ENCODE measurements at regions not wholly inside any gene's neighbourhood (a gene's known extent, or its start where the extent isn't known, plus 50 kb on each side); places are given as distances from the start of the nearest gene placed in this dataset.

DNA sequence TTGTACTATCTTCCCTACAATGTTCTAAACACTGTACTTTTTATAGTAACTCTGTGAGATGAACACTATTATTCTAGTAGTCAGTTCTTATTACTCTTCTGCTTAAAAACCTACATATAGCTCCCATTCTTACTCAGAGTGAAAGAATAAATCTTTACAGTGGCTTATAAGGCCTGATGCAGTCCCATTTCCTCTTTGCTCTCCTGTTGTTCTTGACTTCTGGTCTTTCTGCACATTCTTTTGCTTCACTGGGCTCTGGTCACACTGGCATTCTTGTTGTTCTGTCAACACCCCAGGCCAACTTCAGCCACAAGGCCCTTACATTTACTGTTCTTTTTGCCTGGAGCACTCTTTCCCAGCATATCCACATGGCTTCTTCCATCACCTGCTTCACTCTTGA lies 58.2 kb upstream of the TP63 start:
- Mint-ChIP-seq H3K4me3 (ENCODE audit: unreplicated experiment) (no peak overlapping the region), H3K27ac (ENCODE audit: unreplicated experiment) (no peak overlapping the region), H3K4me1 (ENCODE audit: low read depth) (peaks cover 3% of the 10 kb centered on the region), H3K27me3 (ENCODE audit: low read depth) (peaks cover 3% of the 10 kb centered on the region), H3K9me3 (ENCODE audit: low read depth) (peaks cover 2% of the 10 kb centered on the region), H3K36me3 (ENCODE audit: low read depth) (no peaks in the 10 kb centered on the region)
- TF ChIP-seq, protein P1, sequence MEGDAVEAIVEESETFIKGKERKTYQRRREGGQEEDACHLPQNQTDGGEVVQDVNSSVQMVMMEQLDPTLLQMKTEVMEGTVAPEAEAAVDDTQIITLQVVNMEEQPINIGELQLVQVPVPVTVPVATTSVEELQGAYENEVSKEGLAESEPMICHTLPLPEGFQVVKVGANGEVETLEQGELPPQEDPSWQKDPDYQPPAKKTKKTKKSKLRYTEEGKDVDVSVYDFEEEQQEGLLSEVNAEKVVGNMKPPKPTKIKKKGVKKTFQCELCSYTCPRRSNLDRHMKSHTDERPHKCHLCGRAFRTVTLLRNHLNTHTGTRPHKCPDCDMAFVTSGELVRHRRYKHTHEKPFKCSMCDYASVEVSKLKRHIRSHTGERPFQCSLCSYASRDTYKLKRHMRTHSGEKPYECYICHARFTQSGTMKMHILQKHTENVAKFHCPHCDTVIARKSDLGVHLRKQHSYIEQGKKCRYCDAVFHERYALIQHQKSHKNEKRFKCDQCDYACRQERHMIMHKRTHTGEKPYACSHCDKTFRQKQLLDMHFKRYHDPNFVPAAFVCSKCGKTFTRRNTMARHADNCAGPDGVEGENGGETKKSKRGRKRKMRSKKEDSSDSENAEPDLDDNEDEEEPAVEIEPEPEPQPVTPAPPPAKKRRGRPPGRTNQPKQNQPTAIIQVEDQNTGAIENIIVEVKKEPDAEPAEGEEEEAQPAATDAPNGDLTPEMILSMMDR (IDR thresholded peaks at IDR 0.05), result no peak
- DNase-seq (ENCODE audit: low spot score), result no peak

DNA sequence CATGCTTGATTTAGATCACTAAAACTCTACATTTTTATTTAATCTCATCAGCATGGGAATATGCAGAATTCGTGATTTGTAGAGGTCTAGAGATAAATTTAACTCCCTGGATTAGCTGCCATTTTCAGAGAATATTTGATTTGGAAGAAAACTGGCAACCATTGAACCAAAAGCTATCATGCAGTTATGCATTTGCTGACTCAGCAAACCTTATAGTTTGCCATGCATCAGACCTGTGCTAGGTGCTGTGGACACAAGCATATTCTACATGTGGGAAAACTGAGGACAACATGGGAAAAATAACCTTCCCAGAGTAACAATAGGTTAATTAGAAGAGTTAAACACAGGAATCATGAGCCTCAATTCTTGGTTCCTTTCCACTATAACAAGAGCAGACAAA lies 54.7 kb upstream of the TP63 start:
- DNase-seq (ENCODE audit: low spot score), result no peak
- Mint-ChIP-seq H3K9me3 (ENCODE audit: low read depth) (peaks cover 3% of the 10 kb centered on the region), H3K27me3 (ENCODE audit: low read depth) (peaks cover 1% of the 10 kb centered on the region), H3K27ac (ENCODE audit: unreplicated experiment) (no peak overlapping the region), H3K4me3 (ENCODE audit: unreplicated experiment) (no peak overlapping the region), H3K4me1 (ENCODE audit: low read depth) (peaks cover 3% of the 10 kb centered on the region), H3K36me3 (ENCODE audit: low read depth) (no peaks in the 10 kb centered on the region)
- TF ChIP-seq, protein P1 (IDR thresholded peaks at IDR 0.05), result no peak

DNA sequence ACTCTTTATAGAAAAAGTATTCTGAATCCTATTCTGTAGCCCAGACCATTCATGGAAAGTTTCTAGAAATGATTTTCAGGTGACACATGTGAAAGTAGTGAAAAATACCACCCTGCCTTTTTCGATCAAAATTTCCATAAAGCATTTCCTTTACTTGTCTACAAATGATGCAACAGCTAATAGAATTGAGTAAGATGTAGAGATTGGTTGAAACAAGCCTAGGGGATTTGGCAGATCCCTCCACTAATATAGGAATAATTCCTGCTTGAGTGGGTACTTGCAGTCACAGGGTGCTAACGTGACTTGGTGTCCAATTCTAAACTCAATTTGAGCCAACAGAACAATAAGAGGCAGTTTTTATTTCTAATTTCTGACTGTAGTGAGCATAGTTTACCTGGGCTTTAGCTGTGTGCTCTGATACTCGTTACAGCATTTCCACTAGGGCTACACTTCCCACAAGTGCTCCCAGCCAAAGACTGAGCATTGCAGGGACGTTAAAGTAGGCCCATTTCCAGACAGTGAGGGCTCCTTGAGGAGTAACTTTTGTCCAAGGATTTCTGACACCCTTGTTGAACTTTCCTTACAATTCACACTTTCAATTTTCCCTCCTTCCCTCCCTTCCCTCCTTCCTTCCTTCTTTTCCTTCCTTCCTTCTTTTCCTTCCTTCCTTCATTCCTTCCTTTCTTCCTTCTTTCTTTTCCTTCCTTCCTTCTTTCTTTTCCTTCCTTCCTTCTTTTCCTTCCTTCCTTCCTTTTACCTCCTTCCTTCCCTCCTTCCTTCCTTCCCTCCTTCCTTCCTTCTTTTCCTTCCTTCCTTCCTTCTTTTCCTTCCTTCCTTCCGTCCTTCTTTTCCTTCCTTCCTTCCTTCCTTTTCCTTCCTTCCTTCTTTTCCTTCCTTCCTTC lies 53.9 kb upstream of the TP63 start:
- peaks cover 1% of the 10 kb centered on the region for H3K27me3 Mint-ChIP-seq (ENCODE audit: low read depth)
- peaks cover 3% of the 10 kb centered on the region for H3K4me1 Mint-ChIP-seq (ENCODE audit: low read depth)
- no peak for DNase-seq (ENCODE audit: low spot score)
- peaks cover 3% of the 10 kb centered on the region for H3K9me3 Mint-ChIP-seq (ENCODE audit: low read depth)
- H3K4me3 Mint-ChIP-seq (ENCODE audit: unreplicated experiment), result no peak overlapping the region
- no peak overlapping the region for H3K27ac Mint-ChIP-seq (ENCODE audit: unreplicated experiment)
- TF ChIP-seq, protein P1 (IDR thresholded peaks at IDR 0.05), result no peak
- H3K36me3 Mint-ChIP-seq (ENCODE audit: low read depth), result no peaks in the 10 kb centered on the region

DNA sequence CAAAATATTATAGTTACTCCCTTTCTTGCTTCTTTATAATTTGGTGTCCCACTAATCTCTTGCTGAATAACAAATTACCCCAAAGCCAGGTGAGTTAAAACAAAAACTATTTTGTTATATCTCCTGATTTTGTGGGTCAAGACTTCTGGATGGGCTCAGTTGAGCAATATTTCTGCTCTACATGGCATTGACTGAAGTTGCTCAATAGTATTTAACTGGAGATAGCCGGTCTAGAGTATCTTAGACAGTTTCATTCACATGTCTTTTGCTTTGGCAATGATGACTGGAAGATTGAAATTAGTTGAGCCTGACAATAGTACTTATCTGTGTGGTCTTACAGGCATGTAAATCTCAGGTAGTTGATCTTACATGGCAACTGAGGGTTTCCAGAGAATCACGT lies 51.0 kb upstream of the TP63 start:
- no peak for DNase-seq (ENCODE audit: low spot score)
- TF ChIP-seq, protein P1 (IDR thresholded peaks at IDR 0.05), result no peak
- Mint-ChIP-seq H3K36me3 (ENCODE audit: low read depth) (no peaks in the 10 kb centered on the region), H3K9me3 (ENCODE audit: low read depth) (peaks cover 3% of the 10 kb centered on the region), H3K4me1 (ENCODE audit: low read depth) (no peaks in the 10 kb centered on the region), H3K4me3 (ENCODE audit: unreplicated experiment) (no peak overlapping the region), H3K27ac (ENCODE audit: unreplicated experiment) (no peak overlapping the region), H3K27me3 (ENCODE audit: low read depth) (peaks cover 2% of the 10 kb centered on the region)

Measured in chondrocyte (in vitro differentiated cells).